B cell (primary cell): ENCODE measurements at regions not wholly inside any gene's neighbourhood (a gene's known extent, or its start where the extent isn't known, plus 50 kb on each side); places are given as distances from the start of the nearest gene placed in this dataset.
"Not testable (repeated sequence)": the region's sequence is repeated elsewhere in the genome, so short reads cannot be mapped to it uniquely, and the experiment has no call there.

Experiments
- ATAC-seq: fragments of 200-7000 bp; cut with Tn5 transposase; one replicate; pipeline ENCODE4 v1.10.0; 2021; ENCODE audit warnings: low read depth, mild to moderate bottlenecking, moderate number of reproducible peaks, moderate library complexity
- CTCF ChIA-PET: fragments of 350-600 bp; sonication (Branson Sonifier 250); formaldehyde crosslinking; loops from one replicate; lab custom pipeline; 2021; ENCODE audit warnings: antibody characterized with exemption, inconsistent platforms; lab: Charles Lee
- POLR2A ChIA-PET: fragments of 350-600 bp; sonication (Branson Sonifier 250); formaldehyde crosslinking; loops from one replicate; lab custom pipeline; 2021; ENCODE audit warnings: antibody characterized with exemption; lab: Charles Lee
- DNase-seq: peaks from one replicate; pipeline ENCODE4 v3.0.0; 2013
- H2AFZ ChIP-seq: 2 replicates; pipeline ENCODE4 v1.6.1; 2012; ENCODE audit warnings: mild to moderate bottlenecking, low read depth, low read length; ENCODE audit not compliant: insufficient read depth, poor library complexity, severe bottlenecking
- H3K27ac ChIP-seq, 2 donors: 1 replicate in 1 of 2; 2 replicates in 1 of 2; pipeline ENCODE4 v1.5.1; 2012 to 2013; ENCODE audit warnings: low read length in 2 of 2, mild to moderate bottlenecking in 2 of 2, moderate library complexity in 1 of 2
- H3K27me3 ChIP-seq, 4 experiments: fragments of 200-600 bp in 1 of 4; sonication (generic) in 1 of 4; replicated peaks in 1 of 4; 1 replicate in 2 of 4; 2 replicates in 2 of 4; pipeline versions ENCODE4 v1.6.1 to v1.7.0; 2013 to 2016; ENCODE audit warnings: low read length in 3 of 4, mild to moderate bottlenecking in 2 of 4, mixed read lengths in 1 of 4, moderate library complexity in 1 of 4; ENCODE audit not compliant: insufficient read depth in 4 of 4, control insufficient read depth in 3 of 4; ENCODE audit errors: control extremely low read depth in 1 of 4
- H3K36me3 ChIP-seq, 2 experiments: replicated peaks in 1 of 2; 1 replicate in 1 of 2; 2 replicates in 1 of 2; pipeline versions ENCODE4 v1.6.1 to v1.7.1; 2013; ENCODE audit warnings: low read length in 1 of 2; ENCODE audit not compliant: insufficient read depth in 2 of 2, control insufficient read depth in 1 of 2; ENCODE audit errors: control extremely low read depth in 1 of 2, extremely low read depth in 1 of 2
- H3K4me1 ChIP-seq, 2 donors: fragments of 200-600 bp in 1 of 2; sonication (generic) in 1 of 2; 1 replicate in 1 of 2; 2 replicates in 1 of 2; pipeline versions ENCODE4 v1.5.1 to v1.6.1; 2013 to 2017; ENCODE audit warnings: low read length in 2 of 2; ENCODE audit not compliant: control insufficient read depth in 2 of 2, insufficient read depth in 2 of 2
- H3K4me2 ChIP-seq: replicated peaks from 2 replicates; pipeline ENCODE3; 2012; ENCODE audit warnings: mild to moderate bottlenecking, low read depth, low read length; ENCODE audit not compliant: poor library complexity, severe bottlenecking
- H3K4me3 ChIP-seq, 5 experiments: fragments of 200-600 bp in 1 of 5; sonication (generic) in 1 of 5; 1 replicate in 3 of 5; 2 replicates in 2 of 5; pipeline versions ENCODE4 v1.5.1 to v1.7.0; 2011 to 2016; ENCODE audit warnings: low read length in 4 of 5, mild to moderate bottlenecking in 4 of 5, low read depth in 2 of 5, control low read depth in 1 of 5, moderate library complexity in 1 of 5; ENCODE audit not compliant: insufficient read depth in 1 of 5; ENCODE audit errors: control extremely low read depth in 1 of 5, extremely low read depth in 1 of 5
- H3K79me2 ChIP-seq: fragments of 200-600 bp; sonication (generic); one replicate; pipeline ENCODE4 v1.6.0; 2016; ENCODE audit warnings: low read length; ENCODE audit not compliant: control insufficient read depth, insufficient read depth
- H3K9ac ChIP-seq: fragments of 200-600 bp; sonication (generic); 2 replicates; pipeline ENCODE4 v1.6.1; 2017; ENCODE audit warnings: mild to moderate bottlenecking, low read length, moderate library complexity
- H3K9me3 ChIP-seq, 3 donors: one replicate each; pipeline versions ENCODE4 v1.6.1 to v1.7.1; 2013; ENCODE audit warnings: low read length in 2 of 3; ENCODE audit not compliant: control insufficient read depth in 2 of 3, insufficient read depth in 1 of 3; ENCODE audit errors: control extremely low read depth in 1 of 3
- H4K20me1 ChIP-seq: 2 replicates; pipeline ENCODE4 v1.6.0; 2012; ENCODE audit warnings: mild to moderate bottlenecking, low read length; ENCODE audit not compliant: insufficient read depth, control insufficient read depth, poor library complexity, severe bottlenecking
- H3K27ac Mint-ChIP-seq: one replicate; pipeline ENCODE4 v1.8.0; 2021; ENCODE audit warnings: mixed read lengths
- H3K27me3 Mint-ChIP-seq: one replicate; pipeline ENCODE4 v1.8.0; 2021; ENCODE audit warnings: mixed read lengths
- H3K4me1 Mint-ChIP-seq: one replicate; pipeline ENCODE4 v1.8.0; 2021; ENCODE audit warnings: mixed read lengths
- H3K4me3 Mint-ChIP-seq: one replicate; pipeline ENCODE4 v1.8.0; 2021; ENCODE audit warnings: mixed read lengths
- H3K9me3 Mint-ChIP-seq: one replicate; pipeline ENCODE4 v1.8.0; 2022; ENCODE audit warnings: mixed read lengths; ENCODE audit not compliant: insufficient read depth
- CTCF ChIP-seq: fragments of 200-600 bp; IDR thresholded peaks from one replicate; pipeline ENCODE4 v1.8.0; 2022; ENCODE audit warnings: antibody characterized with exemption, mild to moderate bottlenecking
- EZH2 ChIP-seq: IDR thresholded peaks from 2 replicates; pipeline ENCODE4 v1.6.1; 2012; ENCODE audit warnings: borderline replicate concordance, low read depth, mild to moderate bottlenecking, moderate library complexity, low read length; ENCODE audit not compliant: insufficient read depth, poor library complexity, severe bottlenecking
- WGBS: methylation state at CpG from one replicate; pipeline ENCODE4 v1.1.5; 2013; ENCODE audit warnings: missing lambda C conversion rate; ENCODE audit not compliant: insufficient coverage; 5-methylcytosine and 5-hydroxymethylcytosine counted together
- intact Hi-C: fragments of 100-400 bp; cut with micrococcal nuclease; formaldehyde crosslinking; loops from one replicate; pipeline ENCODE4 v1.10.0; 2022

GRCh38 chr9:87781331-87781730 lies 55.4 kb downstream of the CTSL start:
- H3K4me3 Mint-ChIP-seq: no peak overlapping the region
- CTCF ChIA-PET: no interaction called here

GRCh38 chr9:87783180-87783579 lies 57.3 kb downstream of the CTSL start:
- H3K9me3 ChIP-seq: no peaks in the 10 kb centered on the region
- no peak for DNase-seq
- ATAC-seq: no peak
- TF ChIP-seq CTCF (no peak), EZH2 (no peak)
- peaks cover 10% of the 10 kb centered on the region for H3K27me3 Mint-ChIP-seq
- H3K27ac ChIP-seq: no peak overlapping the region
- H4K20me1 ChIP-seq: no peaks in the 10 kb centered on the region
- intact Hi-C loops: no loop called here
- H3K4me2 ChIP-seq: no peak overlapping the region
- H2AFZ ChIP-seq: no peak overlapping the region
- no peaks in the 10 kb centered on the region for H3K4me1 Mint-ChIP-seq
- no peaks in the 10 kb centered on the region for H3K36me3 ChIP-seq
- H3K9ac ChIP-seq: no peak overlapping the region
- POLR2A ChIA-PET: no interaction called here
- no peaks in the 10 kb centered on the region for H3K79me2 ChIP-seq
- CTCF ChIA-PET: no interaction called here
- 86% methylated on average over 2 of the region's 4 CpGs for whole genome bisulfite sequencing
- peaks cover 5% of the 10 kb centered on the region for H3K9me3 Mint-ChIP-seq
- no peak overlapping the region for H3K27ac Mint-ChIP-seq
- no peaks in the 10 kb centered on the region for H3K4me1 ChIP-seq
- H3K27me3 ChIP-seq: peaks cover 0 to 4% (median 1%) of the 10 kb centered on the region in 4 experiments
- H3K4me3 Mint-ChIP-seq: no peak overlapping the region
- H3K4me3 ChIP-seq: no peak overlapping the region

More at GRCh38 chr9:87781331-87781730, 55.4 kb downstream of the CTSL start:
- DNase-seq: no peak
- no peaks in the 10 kb centered on the region for H3K4me1 Mint-ChIP-seq
- no CpG with 5 or more reads among the region's 3 CpGs for WGBS
- POLR2A ChIA-PET: no interaction called here
- no peak for ATAC-seq
- Histone ChIP-seq H3K27ac (no peak overlapping the region), H4K20me1 (no peaks in the 10 kb centered on the region), H2AFZ (no peak overlapping the region), H3K4me2 (no peak overlapping the region), H3K4me3 (no peak overlapping the region), H3K9ac (no peak overlapping the region), H3K27me3 (peaks cover 0 to 3% (median 1%) of the 10 kb centered on the region in 4 experiments), H3K9me3 (no peaks in the 10 kb centered on the region), H3K36me3 (no peaks in the 10 kb centered on the region), H3K4me1 (no peaks in the 10 kb centered on the region), H3K79me2 (no peaks in the 10 kb centered on the region)
- peaks cover 5% of the 10 kb centered on the region for H3K9me3 Mint-ChIP-seq
- H3K27me3 Mint-ChIP-seq: peaks cover 7% of the 10 kb centered on the region
- no peak for TF ChIP-seq EZH2
- TF ChIP-seq CTCF: no peak
- intact Hi-C loops: no loop called here
- no peak overlapping the region for H3K27ac Mint-ChIP-seq

- H3K27ac ChIP-seq, H3K27me3 ChIP-seq, CTCF ChIA-PET, POLR2A ChIA-PET, H3K79me2 ChIP-seq, H3K4me1 Mint-ChIP-seq, ATAC-seq, intact Hi-C loops, H3K9me3 Mint-ChIP-seq, H3K4me2 ChIP-seq, H3K4me1 ChIP-seq, H2AFZ ChIP-seq, DNase-seq, H3K36me3 ChIP-seq, H3K9ac ChIP-seq, H3K4me3 ChIP-seq, H4K20me1 ChIP-seq, H3K9me3 ChIP-seq, H3K27ac Mint-ChIP-seq, H3K4me3 Mint-ChIP-seq: not testable (repeated sequence)
- peaks cover 10% of the 10 kb centered on the region for H3K27me3 Mint-ChIP-seq
- no CpG with 5 or more reads among the region's 8 CpGs for WGBS
Measured at GRCh38 chr9:87785315-87785970, 59.5 kb downstream of the CTSL start.
